ENCODE measurements at regions not wholly inside any gene's neighbourhood (a gene's known extent, or its start where the extent isn't known, plus 50 kb on each side); places are given as distances from the start of the nearest gene placed in this dataset.

GRCh38 chr7:152486968-152487367, 51.2 kb upstream of the KMT2C start:
- no peak for DNase-seq (ENCODE audit: low spot score)
- TF ChIP-seq CTCF (IDR thresholded peaks at IDR 0.05): no peak

GRCh38 chr7:152485826-152486225, 50.0 kb upstream of the KMT2C start:
- no peak for TF ChIP-seq CTCF (IDR thresholded peaks at IDR 0.05)
- DNase-seq (ENCODE audit: low spot score) (no peak), ATAC-seq (ENCODE audit: low FRiP score) (no peak)

More at GRCh38 chr7:152486968-152487367, 51.2 kb upstream of the KMT2C start:
- no peak for ATAC-seq (ENCODE audit: low FRiP score)
